SK-N-SH (cell line): ENCODE measurements at regions not wholly inside any gene's neighbourhood (a gene's known extent, or its start where the extent isn't known, plus 50 kb on each side); places are given as distances from the start of the nearest gene placed in this dataset.

Experiments
- CTCF ChIA-PET: fragments of 300-600, 350-600 bp; formaldehyde crosslinking; extraction: SDS; loops from one replicate; lab custom pipeline; 2021; lab: Yijun Ruan, JAX
- POLR2A ChIA-PET: fragments of 350-600 bp; sonication (Branson Sonifier 250); formaldehyde crosslinking; extraction: SDS; loops from one replicate; lab custom pipeline; 2020; ENCODE audit warnings: antibody characterized with exemption, inconsistent platforms; lab: Yijun Ruan, JAX
- DNase-seq: peaks from one replicate; pipeline ENCODE4 v3.0.0; 2012
- H2AFZ ChIP-seq: fragments of 200-600 bp; sonication (generic); 2 replicates; pipeline ENCODE4 v1.8.1; 2016; ENCODE audit warnings: antibody characterized with exemption, mild to moderate bottlenecking, low read depth
- H3F3A ChIP-seq: fragments of 200-600 bp; sonication (generic); replicated peaks from 2 replicates; pipeline ENCODE3; 2016; ENCODE audit warnings: antibody characterized with exemption, mild to moderate bottlenecking; ENCODE audit not compliant: insufficient read depth
- H3K27ac ChIP-seq, 2 experiments: fragments of 200-500 bp in 1 of 2; fragments of 200-600 bp in 1 of 2; sonication (Bioruptor generic) in 1 of 2; sonication (generic), shearing (Covaris generic) in 1 of 2; 2 replicates each; pipeline versions ENCODE4 v1.5.1 to v1.6.1; 2014 to 2016; ENCODE audit warnings: low read depth in 2 of 2, inconsistent platforms in 1 of 2, low read length in 1 of 2, mild to moderate bottlenecking in 1 of 2, mixed read lengths in 1 of 2
- H3K27me3 ChIP-seq: fragments of 200-600 bp; sonication (generic), shearing (Covaris generic); 2 replicates; pipeline ENCODE4 v1.6.1; 2016; ENCODE audit warnings: mixed run types; ENCODE audit not compliant: insufficient read depth
- H3K36me3 ChIP-seq, 2 experiments: fragments of 200-500 bp in 1 of 2; fragments of 200-600 bp in 1 of 2; sonication (Bioruptor generic) in 1 of 2; sonication (generic) in 1 of 2; replicated peaks in 1 of 2; 2 replicates each; pipeline versions ENCODE3 to v1.5.1; 2014 to 2016; ENCODE audit warnings: low read length in 1 of 2, mild to moderate bottlenecking in 1 of 2; ENCODE audit not compliant: insufficient read depth in 2 of 2, control insufficient read depth in 1 of 2
- H3K4me1 ChIP-seq, 2 experiments: fragments of 200-500 bp in 1 of 2; fragments of 200-600 bp in 1 of 2; sonication (Bioruptor generic) in 1 of 2; sonication (generic), shearing (Covaris generic) in 1 of 2; 2 replicates each; pipeline versions ENCODE4 v1.5.1 to v1.6.1; 2014 to 2016; ENCODE audit warnings: low read depth in 1 of 2, low read length in 1 of 2, mixed run types in 1 of 2; ENCODE audit not compliant: insufficient read depth in 2 of 2, control insufficient read depth in 1 of 2
- H3K4me2 ChIP-seq: fragments of 200-600 bp; sonication (generic), shearing (Covaris generic); 2 replicates; pipeline ENCODE4 v1.6.1; 2017; ENCODE audit warnings: mixed run types
- H3K4me3 ChIP-seq, 2 experiments: fragments of 200-500 bp in 1 of 2; fragments of 200-600 bp in 1 of 2; sonication (Bioruptor generic) in 1 of 2; sonication (generic), shearing (Covaris generic) in 1 of 2; 2 replicates each; pipeline versions ENCODE4 v1.5.1 to v1.8.1; 2014 to 2016; ENCODE audit warnings: low read depth in 2 of 2, inconsistent platforms in 1 of 2, low read length in 1 of 2, mild to moderate bottlenecking in 1 of 2, mixed read lengths in 1 of 2, moderate library complexity in 1 of 2
- H3K79me2 ChIP-seq: fragments of 200-600 bp; sonication (generic); 2 replicates; pipeline ENCODE4 v1.8.1; 2017; ENCODE audit warnings: mild to moderate bottlenecking; ENCODE audit not compliant: insufficient read depth
- H3K9ac ChIP-seq: fragments of 200-600 bp; sonication (generic); 2 replicates; pipeline ENCODE4 v1.6.1; 2017; ENCODE audit warnings: mixed run types
- H3K9me2 ChIP-seq: fragments of 200-600 bp; sonication (generic); 2 replicates; pipeline ENCODE4 v1.6.1; 2017; ENCODE audit warnings: mixed run types
- H3K9me3 ChIP-seq: fragments of 200-600 bp; sonication (generic); 2 replicates; pipeline ENCODE4 v1.6.1; 2017; ENCODE audit warnings: mixed run types, mild to moderate bottlenecking, moderate library complexity
- H4K20me1 ChIP-seq: fragments of 200-600 bp; sonication (generic); 2 replicates; pipeline ENCODE4 v1.6.1; 2017; ENCODE audit warnings: mild to moderate bottlenecking, mixed run types; ENCODE audit not compliant: insufficient read depth
- EP300 ChIP-seq, 2 experiments: IDR thresholded peaks; 2 replicates each; pipeline versions ENCODE4 v1.4.0 to v1.6.1; 2012; ENCODE audit warnings: borderline replicate concordance in 1 of 2, low read depth in 1 of 2, low read length in 1 of 2
- GABPA ChIP-seq: IDR thresholded peaks from 2 replicates; pipeline ENCODE4 v1.4.0; 2012; ENCODE audit warnings: low read depth, mild to moderate bottlenecking
- NFIC ChIP-seq: IDR thresholded peaks from 2 replicates; pipeline ENCODE4 v1.4.0; 2012; ENCODE audit warnings: borderline replicate concordance
- POLR2AphosphoS5 ChIP-seq: IDR thresholded peaks from 2 replicates; pipeline ENCODE4 v1.6.1; 2012; ENCODE audit warnings: low read depth, low read length
- TCF12 ChIP-seq: IDR thresholded peaks from 2 replicates; pipeline ENCODE4 v1.4.0; 2012
- YY1 ChIP-seq: IDR thresholded peaks from 2 replicates; pipeline ENCODE4 v1.4.0; 2012; ENCODE audit warnings: low read depth, mild to moderate bottlenecking
- WGBS: methylation state at CpG from one replicate; pipeline ENCODE4 v1.1.6; 2017; ENCODE audit warnings: low lambda C conversion rate; 5-methylcytosine and 5-hydroxymethylcytosine counted together
- TF ChIP-seq, protein P1 (sequence below): fragments of 200-600 bp; sonication (generic); IDR thresholded peaks from 2 replicates; pipeline ENCODE4 v1.6.1; 2017; ENCODE audit warnings: antibody characterized with exemption, mild to moderate bottlenecking, moderate library complexity
- TF ChIP-seq, protein P2 (sequence below): IDR thresholded peaks from 2 replicates; pipeline ENCODE4 v1.6.1; 2012; ENCODE audit warnings: mild to moderate bottlenecking, low read depth, low read length, moderate library complexity

DNA sequence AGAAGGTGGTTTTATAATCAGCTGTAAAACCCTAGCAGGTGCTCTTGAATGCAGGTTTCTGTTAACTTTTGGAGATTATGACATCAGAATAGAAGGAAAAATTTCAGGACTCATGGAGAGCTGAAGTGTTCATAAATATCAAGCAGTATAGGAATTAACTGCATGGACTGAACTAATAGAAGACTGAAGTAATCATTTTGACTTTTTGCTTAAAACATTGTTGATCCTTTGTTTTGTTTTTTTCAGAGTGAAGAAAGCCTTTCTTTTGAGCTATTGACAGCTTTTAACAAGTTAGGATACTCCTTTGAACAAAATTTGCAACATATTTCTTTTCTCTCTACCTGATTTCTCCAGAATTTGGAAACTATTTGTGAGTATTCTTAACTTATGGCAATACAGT, 70.6 kb upstream of the DAZL start:
- Histone ChIP-seq H3K4me2 (no peak overlapping the region), H3K27me3 (no peaks in the 10 kb centered on the region), H3K27ac (no peak overlapping the region), H3K9me2 (no peaks in the 10 kb centered on the region), H3K79me2 (no peaks in the 10 kb centered on the region), H3K9ac (no peak overlapping the region), H3K9me3 (0 out of 2 replicates have a peak, but pooled peaks cover 14% of the 10 kb centered on the region), H3K4me3 (no peak overlapping the region), H3F3A (no peaks in the 10 kb centered on the region), H4K20me1 (no peaks in the 10 kb centered on the region), H3K4me1 (no peaks in the 10 kb centered on the region), H2AFZ (no peak overlapping the region), H3K36me3 (no peaks in the 10 kb centered on the region)
- TF ChIP-seq, protein P1, sequence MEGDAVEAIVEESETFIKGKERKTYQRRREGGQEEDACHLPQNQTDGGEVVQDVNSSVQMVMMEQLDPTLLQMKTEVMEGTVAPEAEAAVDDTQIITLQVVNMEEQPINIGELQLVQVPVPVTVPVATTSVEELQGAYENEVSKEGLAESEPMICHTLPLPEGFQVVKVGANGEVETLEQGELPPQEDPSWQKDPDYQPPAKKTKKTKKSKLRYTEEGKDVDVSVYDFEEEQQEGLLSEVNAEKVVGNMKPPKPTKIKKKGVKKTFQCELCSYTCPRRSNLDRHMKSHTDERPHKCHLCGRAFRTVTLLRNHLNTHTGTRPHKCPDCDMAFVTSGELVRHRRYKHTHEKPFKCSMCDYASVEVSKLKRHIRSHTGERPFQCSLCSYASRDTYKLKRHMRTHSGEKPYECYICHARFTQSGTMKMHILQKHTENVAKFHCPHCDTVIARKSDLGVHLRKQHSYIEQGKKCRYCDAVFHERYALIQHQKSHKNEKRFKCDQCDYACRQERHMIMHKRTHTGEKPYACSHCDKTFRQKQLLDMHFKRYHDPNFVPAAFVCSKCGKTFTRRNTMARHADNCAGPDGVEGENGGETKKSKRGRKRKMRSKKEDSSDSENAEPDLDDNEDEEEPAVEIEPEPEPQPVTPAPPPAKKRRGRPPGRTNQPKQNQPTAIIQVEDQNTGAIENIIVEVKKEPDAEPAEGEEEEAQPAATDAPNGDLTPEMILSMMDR = no peak
- no peak for TF ChIP-seq YY1
- no peak for TF ChIP-seq NFIC
- DNase-seq = no peak
- ChIA-PET CTCF (no interaction called here), POLR2A (no interaction called here)

DNA sequence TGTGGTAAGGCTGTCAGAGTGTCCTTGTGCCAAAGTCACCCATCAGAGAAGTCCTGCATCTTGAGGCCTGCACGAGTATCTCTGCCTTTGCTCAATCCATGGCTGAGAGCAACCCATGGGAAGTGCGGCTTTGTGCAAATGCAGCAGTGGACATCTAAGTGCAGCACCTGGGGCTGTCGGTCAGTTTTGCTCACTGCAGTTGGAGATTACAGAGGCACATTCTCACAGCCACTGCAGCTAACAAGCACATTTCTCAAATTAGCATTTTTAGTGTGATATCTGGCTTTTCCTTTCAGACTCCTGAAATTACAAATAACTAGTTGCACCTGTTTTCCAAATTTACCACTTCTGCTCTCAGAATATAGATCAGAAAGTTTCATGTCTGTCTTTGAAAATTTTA, 81.5 kb upstream of the DAZL start:
- H3K4me1 ChIP-seq = no peaks in the 10 kb centered on the region
- TF ChIP-seq GABPA (no peak), POLR2AphosphoS5 (no peak), EP300 (IDR thresholded peaks at IDR 0.05; ENCODE audit: borderline replicate concordance in 1 of 2, low read depth in 1 of 2, low read length in 1 of 2) (no peak), TCF12 (no peak)
- TF ChIP-seq, protein P1 = no peak
- TF ChIP-seq, protein P2, sequence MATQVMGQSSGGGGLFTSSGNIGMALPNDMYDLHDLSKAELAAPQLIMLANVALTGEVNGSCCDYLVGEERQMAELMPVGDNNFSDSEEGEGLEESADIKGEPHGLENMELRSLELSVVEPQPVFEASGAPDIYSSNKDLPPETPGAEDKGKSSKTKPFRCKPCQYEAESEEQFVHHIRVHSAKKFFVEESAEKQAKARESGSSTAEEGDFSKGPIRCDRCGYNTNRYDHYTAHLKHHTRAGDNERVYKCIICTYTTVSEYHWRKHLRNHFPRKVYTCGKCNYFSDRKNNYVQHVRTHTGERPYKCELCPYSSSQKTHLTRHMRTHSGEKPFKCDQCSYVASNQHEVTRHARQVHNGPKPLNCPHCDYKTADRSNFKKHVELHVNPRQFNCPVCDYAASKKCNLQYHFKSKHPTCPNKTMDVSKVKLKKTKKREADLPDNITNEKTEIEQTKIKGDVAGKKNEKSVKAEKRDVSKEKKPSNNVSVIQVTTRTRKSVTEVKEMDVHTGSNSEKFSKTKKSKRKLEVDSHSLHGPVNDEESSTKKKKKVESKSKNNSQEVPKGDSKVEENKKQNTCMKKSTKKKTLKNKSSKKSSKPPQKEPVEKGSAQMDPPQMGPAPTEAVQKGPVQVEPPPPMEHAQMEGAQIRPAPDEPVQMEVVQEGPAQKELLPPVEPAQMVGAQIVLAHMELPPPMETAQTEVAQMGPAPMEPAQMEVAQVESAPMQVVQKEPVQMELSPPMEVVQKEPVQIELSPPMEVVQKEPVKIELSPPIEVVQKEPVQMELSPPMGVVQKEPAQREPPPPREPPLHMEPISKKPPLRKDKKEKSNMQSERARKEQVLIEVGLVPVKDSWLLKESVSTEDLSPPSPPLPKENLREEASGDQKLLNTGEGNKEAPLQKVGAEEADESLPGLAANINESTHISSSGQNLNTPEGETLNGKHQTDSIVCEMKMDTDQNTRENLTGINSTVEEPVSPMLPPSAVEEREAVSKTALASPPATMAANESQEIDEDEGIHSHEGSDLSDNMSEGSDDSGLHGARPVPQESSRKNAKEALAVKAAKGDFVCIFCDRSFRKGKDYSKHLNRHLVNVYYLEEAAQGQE = no peak
- H4K20me1 ChIP-seq = no peaks in the 10 kb centered on the region
- WGBS = 30% methylated on average over 3 of the region's 3 CpGs
- no peak overlapping the region for H3K9ac ChIP-seq
- no peaks in the 10 kb centered on the region for H3K79me2 ChIP-seq
- no peaks in the 10 kb centered on the region for H3K9me3 ChIP-seq
- no peak overlapping the region for H3K4me2 ChIP-seq
- H3K36me3 ChIP-seq = no peaks in the 10 kb centered on the region
- no peak overlapping the region for H3K27ac ChIP-seq
- H3F3A ChIP-seq = no peaks in the 10 kb centered on the region
- H2AFZ ChIP-seq = no peak overlapping the region
- no peak for DNase-seq
- no peak overlapping the region for H3K4me3 ChIP-seq
- ChIA-PET POLR2A (no interaction called here), CTCF (no interaction called here)
- H3K9me2 ChIP-seq = no peaks in the 10 kb centered on the region
- no peaks in the 10 kb centered on the region for H3K27me3 ChIP-seq
